ENCODE measurements at regions not wholly inside any gene's neighbourhood (a gene's known extent, or its start where the extent isn't known, plus 50 kb on each side); places are given as distances from the start of the nearest gene placed in this dataset.
"Not testable (repeated sequence)": the region's sequence is repeated elsewhere in the genome, so short reads cannot be mapped to it uniquely, and the experiment has no call there.

DNA sequence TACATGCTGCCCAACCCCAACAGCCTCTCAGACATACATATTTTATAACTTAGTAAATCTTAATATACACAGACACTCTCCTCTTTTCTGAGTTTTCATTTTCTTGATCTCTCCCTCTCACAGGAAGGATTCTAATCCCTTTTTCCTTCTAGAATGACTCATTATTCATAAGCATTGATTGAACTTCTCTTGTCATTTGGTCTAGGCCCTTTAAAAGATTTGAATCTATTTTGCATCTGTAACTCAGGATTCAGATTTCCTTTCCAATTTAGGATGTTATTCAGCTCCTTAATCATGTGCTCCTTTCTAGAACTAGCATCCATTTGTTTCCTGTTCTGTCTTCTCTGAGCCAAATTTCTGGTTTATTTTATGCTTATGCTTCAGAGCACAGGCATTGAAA, 624.5 kb upstream of the SGO1 start:
- no peak for DNase-seq

DNA sequence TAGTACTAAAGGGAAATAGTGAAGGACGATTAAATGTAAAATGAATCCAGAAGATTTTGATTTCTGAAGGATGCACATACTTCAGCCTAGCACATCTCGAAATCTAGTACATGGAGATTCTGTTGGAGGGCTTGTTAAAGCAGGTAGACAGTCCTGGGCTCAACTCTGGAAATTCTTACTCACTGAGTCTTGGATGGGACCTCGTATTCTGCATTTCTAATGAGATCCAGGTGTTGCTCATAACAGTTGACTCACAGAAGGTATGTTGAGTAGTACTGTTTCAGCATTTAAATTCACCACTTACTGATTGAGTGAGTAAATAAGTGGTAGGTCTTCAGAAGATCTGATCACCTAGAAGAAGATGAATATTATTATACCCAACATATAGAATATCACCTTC, 623.4 kb upstream of the SGO1 start:
- no peak for DNase-seq

DNA sequence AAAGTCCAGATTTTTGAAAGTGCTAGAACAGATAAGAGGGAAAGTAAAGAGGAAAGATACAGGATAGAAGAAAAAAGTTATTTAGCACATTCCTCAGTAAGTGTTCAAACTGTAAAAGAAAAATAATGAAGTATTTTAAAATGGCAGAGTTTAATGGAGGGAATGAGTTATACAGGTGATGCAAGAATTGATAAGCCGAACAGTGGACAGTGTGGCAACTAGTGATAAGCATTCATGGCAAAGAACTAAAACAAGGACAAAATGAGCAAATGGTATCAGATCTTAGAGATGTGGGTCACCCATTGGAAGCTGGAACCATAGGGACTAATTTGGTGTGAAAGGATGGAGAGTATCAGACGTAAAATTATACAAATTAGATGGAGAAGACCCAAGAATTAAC, 622.9 kb upstream of the SGO1 start:
- no peak for DNase-seq

DNA sequence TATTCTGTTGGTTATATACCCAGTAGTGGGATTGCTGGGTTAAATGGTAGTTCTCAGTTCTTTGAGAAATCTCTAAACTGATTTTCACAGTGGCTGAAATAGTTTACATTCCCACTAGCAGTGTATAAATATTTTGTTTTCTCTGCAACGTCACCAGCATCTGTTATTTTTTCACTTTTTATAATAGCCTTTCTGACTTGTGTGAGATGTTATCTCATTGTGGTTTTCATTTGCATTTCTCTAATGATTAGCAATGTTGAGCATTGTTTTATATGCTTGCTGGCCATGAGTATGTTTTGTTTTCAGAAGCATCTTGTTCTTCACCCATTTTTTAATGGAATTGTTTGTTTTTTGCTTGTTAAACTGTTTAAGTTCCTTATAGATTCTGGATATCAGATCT, 612.7 kb upstream of the SGO1 start:
- no peak for DNase-seq

DNA sequence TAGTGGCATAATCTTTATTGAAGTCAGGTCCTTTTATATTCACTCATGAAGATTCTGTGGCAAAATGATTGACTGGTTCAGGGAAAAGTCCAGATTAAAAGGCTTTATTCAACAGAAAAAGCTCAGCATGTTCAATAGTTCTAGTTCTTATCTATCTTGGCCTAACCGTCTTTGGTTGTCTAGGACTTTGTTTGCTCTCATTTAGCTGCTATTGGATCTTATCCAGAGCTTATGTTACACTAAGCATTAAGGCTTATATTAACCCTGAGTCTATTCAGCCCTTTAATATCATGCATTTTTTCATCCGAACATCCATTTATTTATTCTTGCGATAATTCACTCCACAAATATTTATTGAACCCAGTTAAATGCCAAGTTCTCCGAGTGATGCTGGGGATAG, 601.0 kb upstream of the SGO1 start:
- DNase-seq = no peak

DNA sequence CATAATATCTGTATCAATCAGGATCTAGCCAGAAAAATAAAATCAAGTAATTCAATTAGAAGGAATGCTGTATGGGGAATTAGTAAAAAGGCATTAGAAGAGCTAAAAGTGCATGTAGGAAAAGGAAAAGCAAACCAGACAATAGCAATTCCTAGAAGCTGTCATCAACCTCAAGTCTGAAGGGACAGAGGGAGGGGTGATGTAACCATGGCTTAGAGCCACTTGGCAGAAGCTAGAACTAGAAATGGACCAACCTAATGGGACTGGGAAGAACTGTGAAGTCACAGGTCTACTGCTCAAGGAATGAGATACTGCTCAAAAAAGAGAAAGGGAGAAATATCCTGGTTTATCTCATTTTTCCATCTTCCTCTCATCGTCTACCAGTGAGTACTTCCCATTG, 590.7 kb upstream of the SGO1 start:
- no peak for DNase-seq

DNA sequence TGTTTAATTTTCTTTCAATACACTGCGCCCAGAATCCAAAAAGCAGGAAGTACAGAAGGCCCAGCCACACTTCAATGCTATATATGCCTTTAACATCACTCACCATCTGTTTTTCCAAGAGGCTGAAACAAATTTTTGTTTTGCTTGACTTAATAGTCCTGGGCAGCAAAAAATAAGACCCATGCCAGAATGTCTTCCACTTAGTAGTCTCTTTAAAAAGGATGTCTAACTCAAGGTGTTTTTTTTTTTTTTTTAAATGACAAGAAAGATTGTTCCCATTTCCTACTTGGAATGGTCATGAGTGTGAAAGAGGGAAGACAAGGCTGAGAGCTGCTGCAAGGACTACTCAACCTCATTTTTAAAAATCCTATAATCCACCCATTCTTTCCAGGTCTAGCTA, 590.3 kb upstream of the SGO1 start:
- no peak for DNase-seq

DNA sequence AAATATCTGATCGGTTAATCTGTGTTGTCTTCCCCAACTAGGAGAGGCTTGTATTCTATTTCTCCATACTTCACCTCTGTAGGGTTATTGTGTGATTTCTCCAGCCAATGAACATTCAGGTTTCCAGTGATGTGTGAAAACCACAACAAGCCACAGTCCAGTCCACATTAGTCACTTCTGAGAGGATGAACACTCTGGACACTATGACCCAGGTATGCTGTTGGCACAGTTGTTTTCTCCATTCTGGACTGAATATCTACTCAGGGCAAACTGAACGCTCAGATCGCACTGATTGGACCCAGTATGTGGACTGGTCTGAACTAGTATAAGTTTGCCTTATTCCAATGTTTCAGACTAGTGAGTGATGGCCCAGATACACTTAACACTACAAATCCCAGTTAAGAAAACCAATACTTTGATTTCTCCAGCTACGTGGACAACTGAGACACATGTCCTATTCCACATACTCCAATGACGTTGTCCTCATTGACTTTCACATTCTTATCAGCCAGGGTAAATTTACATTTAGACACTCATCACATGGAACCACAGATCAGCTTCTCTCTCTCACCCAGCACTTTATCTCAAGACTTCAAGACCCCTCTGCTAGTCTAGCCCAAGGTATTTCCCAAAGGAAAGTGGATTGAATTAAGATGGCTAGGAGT, 587.4 kb upstream of the SGO1 start:
- DNase-seq = no peak

DNA sequence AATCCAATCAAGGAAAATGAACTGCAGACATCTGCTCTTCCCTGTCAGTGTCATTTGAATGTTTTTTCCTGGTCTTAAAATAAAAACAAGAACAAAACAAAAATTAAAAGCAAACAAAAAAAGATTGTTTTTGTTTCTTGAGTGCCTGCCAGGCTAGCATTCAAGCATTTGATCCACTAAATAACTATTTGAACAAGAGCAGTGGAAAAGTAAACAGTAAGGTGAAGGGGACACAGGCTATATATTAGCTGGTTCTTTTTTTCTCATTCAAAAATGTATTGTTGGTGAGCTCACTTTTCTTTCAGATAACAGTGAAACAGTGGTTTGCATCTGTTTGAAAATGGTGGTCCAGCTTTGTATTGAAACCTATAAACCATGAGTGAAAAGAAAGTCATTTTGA, 586.9 kb upstream of the SGO1 start:
- no peak for DNase-seq

DNA sequence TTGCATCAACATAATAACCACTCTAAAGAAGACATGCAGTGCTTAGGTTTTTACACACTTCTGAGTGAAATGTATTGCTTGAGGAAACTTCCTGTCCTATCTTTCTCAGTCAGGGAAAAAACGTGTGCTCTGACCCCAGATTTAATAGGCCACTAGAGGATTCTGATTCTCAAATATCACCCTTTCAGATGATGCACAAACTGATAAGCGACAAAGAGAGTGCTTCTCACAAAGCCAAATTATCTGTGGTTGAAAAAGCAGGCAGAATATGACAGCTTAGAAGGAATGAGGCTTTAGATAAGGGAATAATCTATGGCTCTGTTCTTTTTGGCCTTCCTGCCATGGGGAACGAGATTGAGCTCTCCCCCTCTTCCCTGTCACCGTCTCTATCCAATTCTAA, 583.4 kb upstream of the SGO1 start:
- no peak for DNase-seq

DNA sequence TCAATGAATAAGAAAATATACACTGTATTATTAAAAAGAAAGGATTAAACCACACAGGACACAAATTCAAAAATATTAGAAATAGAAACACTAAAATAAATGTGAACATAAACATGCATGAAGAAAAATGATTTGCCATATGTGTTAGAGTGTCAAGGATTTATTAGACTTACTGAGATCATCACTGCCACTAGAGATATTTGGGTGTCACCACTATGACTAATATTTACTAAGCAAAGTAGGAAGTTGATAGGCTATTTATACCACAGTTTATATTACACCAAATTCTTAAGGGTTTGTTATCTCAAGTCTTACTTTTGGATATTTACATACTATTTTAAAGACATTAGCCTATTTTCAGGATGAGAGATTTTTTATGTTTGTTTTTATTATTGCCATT, 575.0 kb upstream of the SGO1 start:
- no peak for DNase-seq

DNA sequence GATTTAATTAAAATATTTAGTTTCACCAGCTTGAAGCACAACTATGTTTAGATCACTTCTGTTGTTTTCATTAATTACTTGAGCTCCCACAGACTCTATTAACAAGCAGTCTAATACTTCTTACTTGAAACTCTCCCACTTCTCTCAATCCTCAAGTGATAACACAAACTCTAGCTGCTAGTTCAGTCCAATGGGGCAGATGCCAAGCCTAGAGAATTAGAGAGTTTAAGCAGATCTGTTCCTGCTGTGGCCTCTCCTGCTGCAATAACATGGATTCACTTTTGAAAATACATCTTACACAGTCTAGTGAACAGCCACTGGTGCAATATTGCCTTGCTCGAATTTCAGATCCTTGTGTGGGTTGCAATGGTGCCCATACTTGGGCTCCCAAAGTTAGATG, 566.4 kb upstream of the SGO1 start:
- DNase-seq = no peak

DNA sequence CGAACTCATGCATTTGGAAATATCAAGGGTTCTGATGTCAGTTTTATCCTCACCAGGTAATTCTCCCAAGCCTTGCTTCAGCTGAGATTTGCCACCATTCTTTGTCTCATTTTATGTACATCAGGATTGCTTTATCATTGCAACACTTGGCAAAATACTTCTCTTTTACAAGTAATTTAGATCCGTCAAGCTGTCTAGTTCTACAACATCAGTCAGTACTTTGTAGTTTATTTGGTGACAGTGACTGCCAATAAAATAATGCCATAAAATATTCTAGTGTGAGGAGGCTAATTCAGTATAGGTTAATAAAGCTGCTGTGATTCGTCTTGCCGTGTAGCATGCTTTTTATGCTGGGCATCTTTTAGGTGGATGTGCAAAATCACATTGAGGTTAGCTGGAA, 565.3 kb upstream of the SGO1 start:
- DNase-seq = no peak

DNA sequence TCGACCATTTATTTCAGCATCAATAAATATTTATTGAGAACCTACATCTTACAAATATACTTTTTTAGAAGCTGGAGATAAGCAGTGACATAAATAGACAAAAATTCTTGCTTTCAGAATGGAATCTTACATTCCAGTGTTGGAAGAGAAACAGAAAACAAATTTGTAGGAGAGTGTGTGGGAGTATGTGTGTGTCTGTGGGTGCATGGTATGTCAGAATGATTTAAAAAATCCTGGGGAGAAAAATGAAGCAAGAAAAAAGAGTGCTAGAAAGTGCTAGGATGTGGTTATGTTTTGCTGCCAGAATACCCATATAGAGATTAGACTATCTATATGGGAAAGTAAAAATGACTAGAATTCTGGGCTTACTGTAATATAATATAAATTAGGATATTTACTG, 561.7 kb upstream of the SGO1 start:
- no peak for DNase-seq

DNA sequence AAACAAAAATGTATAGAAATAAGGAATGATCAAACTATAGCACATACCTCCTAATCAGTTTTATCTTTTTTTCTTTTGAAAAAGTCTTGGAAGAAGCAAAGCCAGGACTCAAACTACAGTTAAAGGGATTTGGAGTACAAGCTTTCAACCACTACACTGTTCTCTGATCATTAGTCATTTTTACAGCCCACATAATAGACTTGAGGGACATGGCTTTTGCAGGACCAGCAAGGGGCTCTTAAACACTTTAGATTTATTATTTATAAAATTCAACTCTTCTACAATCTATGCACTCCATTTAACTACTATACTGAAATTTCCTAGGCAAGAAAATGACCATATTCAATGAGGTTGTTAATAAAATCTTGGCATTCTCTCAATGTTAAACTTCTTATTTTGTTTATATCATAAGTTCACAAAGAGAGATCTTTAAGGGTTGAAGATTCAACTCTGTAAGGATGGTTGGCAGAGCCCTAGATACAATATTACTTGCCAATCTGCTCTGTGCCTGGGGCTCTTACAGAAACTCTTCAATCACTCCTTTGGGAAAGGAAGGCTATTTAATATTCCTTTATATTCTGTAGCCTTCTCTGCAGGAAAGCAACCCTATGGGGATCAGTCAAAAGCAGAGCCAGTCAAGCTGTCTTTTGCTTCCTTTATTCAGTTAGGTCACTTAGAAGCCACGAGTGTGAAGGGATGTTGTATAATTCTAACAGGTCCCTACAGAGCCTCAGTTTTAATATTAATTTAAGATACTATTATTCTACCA, 557.7 kb upstream of the SGO1 start:
- DNase-seq = no peak

DNA sequence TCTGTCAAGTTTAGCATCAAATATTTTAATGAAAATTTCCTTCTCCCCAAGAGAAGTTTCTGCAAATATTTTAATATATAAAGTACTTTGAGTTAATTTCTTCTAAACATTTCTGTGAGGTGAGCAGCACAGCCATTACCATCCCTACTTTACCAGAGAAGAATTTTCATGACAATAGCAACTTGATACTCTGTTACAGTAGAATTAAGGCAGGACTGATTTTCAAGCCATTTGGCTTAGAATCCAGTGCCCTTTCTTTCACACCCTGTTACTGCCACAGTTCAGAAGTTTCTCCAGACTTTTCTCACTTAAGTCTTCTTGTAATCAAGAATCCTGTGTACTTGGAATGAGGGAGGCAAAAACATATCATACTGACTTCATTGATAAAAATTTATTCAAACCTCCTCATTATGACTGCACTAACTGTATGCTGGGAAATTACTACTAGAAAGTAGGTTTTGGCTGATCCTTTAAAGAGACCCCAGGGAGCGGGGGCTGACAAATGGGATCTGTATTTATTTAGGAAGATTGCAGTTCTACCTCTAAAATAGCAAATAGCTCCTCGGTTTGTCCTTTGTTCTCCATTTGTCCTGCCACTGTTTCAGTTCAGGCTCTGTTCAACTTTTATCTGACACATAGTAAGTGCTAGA, 557.0 kb upstream of the SGO1 start:
- no peak for DNase-seq

DNA sequence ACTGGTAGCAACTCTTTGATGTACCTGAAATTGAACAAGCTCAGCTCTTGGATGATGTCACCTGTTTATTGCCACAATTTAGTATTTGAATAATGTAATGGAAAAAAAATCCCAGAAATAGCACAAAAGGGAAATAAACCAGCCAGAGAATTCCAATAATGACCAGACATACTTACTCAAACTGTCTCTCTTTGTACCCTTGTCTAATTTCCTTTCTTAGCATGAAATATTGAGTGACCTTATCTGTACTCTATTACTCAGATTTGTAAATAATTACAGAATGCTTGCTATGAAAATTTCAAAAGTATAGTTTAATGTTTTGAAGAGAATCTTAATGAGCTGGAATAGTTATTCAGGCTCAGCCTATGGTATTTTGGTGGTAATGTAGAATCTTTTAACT, 555.4 kb upstream of the SGO1 start:
- no peak for DNase-seq

DNA sequence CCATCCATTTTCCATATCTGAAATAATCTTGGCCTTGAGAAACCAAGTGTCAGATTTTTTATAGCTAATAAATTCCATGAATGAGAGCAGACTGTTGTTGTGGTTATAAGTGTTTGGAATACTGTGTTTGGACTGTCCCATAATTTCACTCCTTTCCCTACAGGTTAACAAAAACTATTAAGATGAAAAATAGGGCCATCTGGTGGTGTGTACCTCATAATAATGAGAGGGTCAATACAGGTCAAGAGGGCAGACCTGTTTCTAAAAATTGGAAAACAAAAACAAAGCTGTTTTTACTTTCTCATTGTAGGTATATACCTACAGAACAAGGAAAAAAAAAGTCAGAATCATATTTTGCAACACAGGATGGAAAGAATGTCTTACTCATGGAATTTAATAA, 553.8 kb upstream of the SGO1 start:
- no peak for DNase-seq

DNA sequence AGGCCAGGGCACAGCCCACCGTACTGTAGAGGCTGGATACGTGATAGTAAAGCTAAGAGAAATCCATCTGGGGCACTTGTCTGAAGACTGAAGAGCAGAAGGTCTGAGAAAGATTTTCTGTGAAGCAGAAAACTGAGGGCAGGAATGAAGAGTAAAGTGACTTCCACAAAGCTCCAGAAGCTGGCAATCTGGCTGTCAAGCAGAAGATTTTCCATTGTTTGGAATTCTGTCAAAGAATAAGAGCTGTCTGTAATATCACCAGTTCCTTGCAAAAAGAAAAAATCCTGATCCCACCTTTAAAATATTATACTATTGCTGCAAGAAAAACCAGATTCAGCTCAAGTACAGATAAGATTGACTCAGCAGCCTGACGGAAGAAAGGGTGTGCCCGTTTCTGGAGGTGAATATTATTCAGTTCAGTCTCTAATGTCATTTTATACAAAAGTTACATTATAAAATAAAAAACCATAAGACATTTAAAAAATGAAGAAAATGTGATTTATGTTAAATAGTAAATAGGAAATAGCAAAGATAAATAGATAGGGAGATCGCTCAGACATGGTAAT, 550.4 kb upstream of the SGO1 start:
- no peak for DNase-seq

DNA sequence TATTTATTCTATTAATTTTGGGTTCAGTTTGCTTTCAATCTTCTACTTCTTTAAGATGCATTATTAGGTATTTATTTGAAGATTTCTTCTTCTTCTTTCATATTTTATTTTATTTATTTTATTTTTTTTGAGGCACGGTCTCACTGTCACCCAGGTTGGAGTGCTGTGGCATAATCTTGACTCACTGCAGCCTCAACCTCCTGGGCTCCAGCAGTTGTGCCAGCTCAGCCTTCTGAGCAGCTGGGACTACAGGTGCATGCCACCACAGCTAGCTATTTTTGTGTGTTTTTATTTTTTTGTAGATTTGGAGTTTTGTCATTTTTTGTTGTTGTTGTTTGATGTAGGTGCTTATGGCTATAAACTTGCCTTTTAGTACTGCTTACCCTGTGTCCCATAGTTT, 543.2 kb upstream of the SGO1 start:
- DNase-seq = no peak

DNA sequence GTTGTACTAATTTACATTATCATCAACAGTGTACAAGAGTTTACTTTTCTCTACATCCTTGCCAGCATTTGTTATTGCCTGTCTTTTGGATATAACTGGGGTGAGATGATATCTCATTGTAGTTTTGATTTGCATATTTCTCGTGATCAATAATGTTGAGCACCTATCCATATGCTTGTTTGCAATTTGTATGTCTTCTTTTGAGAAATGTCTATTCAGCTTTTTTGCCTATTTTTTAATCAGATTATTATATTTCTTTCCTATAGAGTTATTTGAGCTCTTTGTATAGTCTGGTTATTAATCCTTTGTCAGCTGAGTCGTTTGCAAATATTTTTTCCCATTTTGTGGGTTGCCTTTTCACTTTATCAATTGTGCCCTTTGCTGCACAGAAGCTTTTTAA, 540.8 kb upstream of the SGO1 start:
- no peak for DNase-seq

DNA sequence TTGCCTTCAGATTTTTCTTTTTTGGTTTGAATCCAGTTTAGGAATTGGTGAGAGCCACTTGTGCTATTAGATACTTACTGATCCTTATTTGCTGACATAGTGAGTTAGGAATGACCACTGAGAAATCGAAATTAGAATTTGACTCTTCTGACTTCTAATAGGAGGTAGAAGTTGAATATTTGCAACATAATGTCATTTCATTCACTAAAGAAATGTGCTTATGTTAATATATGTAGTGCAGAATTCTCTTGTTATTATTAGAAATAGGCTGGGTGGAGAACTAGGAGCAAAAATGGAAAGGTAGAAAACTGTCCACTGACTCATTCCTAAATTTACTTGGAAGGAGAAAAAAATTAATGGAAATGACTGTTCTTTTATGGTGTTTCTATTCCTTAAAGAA, 538.2 kb upstream of the SGO1 start:
- no peak for DNase-seq

DNA sequence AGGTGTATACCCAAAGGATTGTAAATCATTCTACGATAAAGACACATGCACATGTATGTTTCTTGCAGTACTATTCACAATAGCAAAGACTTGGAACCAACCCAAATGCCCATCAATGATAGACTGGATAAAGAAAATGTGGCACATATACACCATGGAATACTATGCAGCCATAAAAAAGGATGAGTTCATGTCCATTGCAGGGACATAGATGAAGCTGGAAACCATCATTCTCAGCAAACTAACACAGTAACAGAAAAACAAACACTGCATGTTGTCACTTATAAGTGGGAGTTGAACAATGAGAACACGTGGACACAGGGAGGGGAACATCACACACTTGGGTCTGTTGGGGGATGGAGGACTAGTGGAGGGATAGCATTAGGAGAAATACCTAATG, 530.4 kb upstream of the SGO1 start:
- DNase-seq = not testable (repeated sequence)

DNA sequence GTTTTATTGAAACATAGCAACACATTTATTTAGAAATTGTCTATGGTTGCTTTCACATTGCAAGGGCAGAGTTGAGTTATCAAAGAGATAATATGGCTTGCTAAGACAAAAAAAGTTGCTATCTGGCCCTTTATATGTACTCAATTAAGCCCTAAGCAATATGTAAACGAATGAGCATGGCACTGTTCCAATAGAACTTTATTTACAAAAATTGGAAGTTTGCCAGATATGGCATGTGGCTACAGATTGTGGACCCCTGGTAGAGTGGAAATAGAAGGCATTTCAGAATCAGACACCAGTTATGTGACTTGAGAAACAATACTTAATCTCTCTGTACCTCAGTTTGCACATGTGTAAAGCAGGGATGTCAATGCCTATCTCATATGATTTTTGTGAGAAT, 515.6 kb upstream of the SGO1 start:
- DNase-seq = no peak

Data from CD4-positive, alpha-beta T cell treated with Interleukin-17A for 4 hours (primary cell).